ENCODE measurements at regions not wholly inside any gene's neighbourhood (a gene's known extent, or its start where the extent isn't known, plus 50 kb on each side); places are given as distances from the start of the nearest gene placed in this dataset.

DNA sequence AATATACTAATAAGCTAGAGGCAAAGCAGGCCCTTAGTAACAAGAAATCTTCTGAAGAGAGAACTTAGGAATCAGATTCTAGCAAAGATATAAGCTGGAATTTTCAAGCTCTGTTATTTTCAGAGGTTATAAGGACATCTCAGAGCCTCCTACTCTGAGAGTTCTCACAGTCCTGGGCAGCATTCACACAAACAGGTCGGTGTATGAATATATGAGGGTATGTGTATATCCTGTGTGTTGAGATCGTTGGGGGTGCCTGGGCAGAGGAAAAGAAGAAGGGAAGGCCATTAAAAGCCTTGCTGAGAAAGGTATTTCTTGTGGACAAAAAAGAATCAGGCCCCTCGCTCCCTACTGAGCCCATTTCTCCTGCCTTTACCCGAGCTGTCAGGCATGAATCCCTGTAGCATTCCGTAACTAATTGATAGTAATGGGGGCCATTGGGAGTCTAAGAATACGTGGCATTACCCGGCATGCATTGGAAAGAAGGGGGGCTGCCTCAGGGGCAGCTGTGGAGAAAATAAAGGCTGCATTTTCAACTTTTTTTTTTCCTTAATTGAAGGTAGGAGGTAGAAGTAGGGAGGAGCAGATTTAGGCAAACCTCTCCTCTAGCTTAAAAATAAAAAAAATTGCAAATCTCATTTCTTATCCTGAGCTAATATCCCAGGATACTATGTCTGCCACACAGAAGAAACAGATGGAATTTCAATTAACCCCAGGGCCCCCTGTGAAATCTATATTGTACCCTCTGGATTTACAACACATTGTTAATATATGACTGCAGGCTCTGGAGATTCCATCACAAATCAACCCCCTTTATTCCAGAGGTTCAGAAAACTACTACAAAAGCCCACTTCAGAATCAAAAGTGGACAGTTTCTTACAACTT lies 103.8 kb downstream of the GTPBP8 start:
- no peak for DNase-seq (ENCODE audit: extremely low read depth, low read depth)

GRCh38 chr3:113096188-113096892 lies 105.6 kb downstream of the GTPBP8 start:
- no peak for DNase-seq (ENCODE audit: extremely low read depth, low read depth)

- peak; percentile 24 for DNase-seq (ENCODE audit: extremely low read depth, low read depth)
Measured at GRCh38 chr3:113097960-113098447, 107.2 kb downstream of the GTPBP8 start.

- no peak for DNase-seq (ENCODE audit: extremely low read depth, low read depth)
Measured at GRCh38 chr3:113100063-113100462, 109.3 kb downstream of the GTPBP8 start.

- no peak for DNase-seq (ENCODE audit: extremely low read depth, low read depth)
Measured at GRCh38 chr3:113103588-113103987, 107.8 kb upstream of the BOC start.

- DNase-seq (ENCODE audit: extremely low read depth, low read depth): no peak
Measured at GRCh38 chr3:113104357-113105092, 106.8 kb upstream of the BOC start.

GRCh38 chr3:113105093-113105449 lies 106.3 kb upstream of the BOC start:
- DNase-seq (ENCODE audit: extremely low read depth, low read depth): no peak

GRCh38 chr3:113105966-113106660 lies 105.2 kb upstream of the BOC start:
- DNase-seq (ENCODE audit: extremely low read depth, low read depth): no peak

- DNase-seq (ENCODE audit: extremely low read depth, low read depth): no peak
Measured at GRCh38 chr3:113110267-113110666, 101.1 kb upstream of the BOC start.

DNA sequence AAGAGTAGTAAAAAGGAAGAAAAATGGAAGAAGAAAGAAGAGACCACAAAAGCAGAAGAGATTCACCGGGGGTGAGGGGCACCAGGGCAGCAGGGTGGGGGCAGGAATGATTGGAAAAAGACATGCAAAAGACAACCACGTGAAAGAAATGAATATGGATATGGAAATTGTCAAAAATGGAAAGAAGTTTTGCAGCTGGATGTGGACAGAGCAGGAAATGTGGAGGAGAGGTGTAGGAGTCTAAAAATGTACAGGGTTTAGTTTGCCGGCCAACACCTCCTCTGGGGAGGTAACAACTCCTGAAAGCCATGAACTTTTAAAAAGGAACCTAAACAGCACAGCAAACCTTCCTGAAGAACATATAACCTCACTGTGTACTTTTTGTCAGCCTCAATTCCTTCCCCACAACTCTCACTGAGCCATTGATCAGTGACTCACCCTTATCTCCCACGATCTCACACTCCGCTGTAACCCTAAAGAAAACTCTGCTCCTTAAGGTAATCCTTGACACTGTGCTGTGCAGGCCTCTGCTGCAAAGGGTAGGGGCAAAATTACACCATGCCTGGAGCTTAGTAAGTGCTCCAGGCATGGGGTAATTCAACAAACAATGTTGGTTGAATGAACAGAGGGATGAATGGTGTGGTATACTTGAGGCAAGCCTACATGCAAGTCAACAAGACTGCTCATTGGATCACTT lies 100.2 kb upstream of the BOC start:
- DNase-seq (ENCODE audit: extremely low read depth, low read depth): no peak

GRCh38 chr3:113113361-113113760 lies 98.0 kb upstream of the BOC start:
- no peak for DNase-seq (ENCODE audit: extremely low read depth, low read depth)

GRCh38 chr3:113117511-113118234 lies 93.7 kb upstream of the BOC start:
- no peak for DNase-seq (ENCODE audit: extremely low read depth, low read depth)

DNA sequence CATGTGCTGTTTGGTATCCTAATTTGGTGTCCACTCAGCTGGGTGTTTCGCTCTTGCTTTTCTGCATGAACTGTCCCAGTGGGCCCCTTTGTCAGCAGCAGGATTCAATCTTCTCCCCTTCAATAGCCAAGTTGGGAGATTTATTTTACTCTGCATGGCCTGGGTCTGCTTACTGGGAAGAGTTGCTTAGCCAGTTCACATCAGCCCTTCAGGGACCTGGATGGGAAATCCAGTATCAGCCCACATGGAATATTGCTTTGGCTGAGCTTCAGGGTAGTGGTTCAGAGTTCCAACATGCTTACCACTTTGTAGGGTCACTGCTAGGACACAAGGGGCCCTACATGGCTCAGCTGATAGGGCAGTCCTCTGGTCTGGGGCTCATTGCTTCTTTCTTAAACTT lies 93.0 kb upstream of the BOC start:
- no peak for DNase-seq (ENCODE audit: extremely low read depth, low read depth)

- no peak for DNase-seq (ENCODE audit: extremely low read depth, low read depth)
Measured at GRCh38 chr3:113124256-113124830, 87.0 kb upstream of the BOC start.

DNA sequence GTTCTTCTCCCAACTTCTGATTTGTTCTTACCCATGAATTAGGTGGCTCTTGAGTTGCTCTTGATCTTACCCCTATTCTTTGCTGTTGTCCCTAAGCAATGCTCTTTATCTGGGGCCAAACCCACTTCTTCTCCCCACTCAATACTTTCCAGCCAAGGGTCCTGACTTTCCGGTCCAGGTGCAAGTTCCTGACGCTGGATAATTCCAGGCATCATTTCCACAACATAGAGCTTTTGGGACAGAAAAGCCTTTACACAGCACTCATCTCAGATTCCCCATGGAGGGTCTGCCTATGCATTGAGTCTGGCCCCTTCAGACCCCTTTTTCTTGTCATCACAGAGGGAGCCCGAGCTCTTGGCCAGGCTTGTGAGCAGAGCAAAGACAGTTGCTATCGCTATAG lies 85.4 kb upstream of the BOC start:
- DNase-seq (ENCODE audit: extremely low read depth, low read depth): no peak

DNA sequence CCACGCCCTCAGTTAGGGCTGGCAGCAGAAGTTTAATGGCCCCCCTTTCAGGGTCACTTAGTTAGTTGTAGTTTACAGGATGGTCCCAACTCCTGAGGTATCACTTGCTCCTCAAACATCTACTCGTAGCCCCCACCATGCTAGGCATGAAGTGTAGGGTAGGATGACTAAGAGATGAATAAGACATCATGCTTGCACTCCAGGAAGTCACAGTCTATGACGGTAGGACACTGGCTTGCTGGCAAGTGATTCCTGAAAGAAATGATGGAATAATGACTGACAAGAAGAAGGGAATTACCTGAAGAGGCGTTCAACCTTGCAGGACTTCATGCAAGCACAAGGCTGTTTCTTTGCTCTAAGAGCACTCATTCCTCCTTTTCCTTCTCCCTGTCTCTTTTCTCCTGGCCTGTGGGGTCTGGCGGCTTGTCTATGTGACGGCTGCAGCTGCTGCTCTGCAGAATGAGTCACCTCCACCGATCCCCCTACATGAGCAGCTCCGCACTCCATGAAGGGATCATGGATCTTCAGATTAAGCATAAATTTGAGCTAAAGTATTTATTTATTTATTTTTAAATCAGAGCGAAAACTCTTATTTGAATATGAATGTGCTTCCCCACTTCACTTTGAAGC lies 82.9 kb upstream of the BOC start:
- DNase-seq (ENCODE audit: extremely low read depth, low read depth): no peak

DNA sequence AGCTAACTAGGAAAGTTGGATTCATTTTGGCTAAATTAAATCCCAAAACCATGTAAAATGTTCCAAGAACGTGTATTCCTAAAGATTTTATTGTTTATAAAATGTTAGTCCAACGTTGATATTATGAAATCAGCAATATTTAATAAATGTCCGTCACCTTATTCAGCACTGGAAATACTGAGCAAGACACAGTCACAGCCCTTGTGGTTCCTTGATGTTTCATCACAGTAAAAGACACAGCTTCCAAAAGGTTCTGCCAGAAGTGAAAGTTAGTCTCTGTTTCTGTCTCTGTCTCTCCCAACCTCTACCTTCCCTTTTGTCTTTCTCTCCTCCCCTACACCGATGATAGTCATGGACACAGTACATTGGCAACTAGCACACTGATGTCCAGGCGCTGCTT lies 82.2 kb upstream of the BOC start:
- no peak for DNase-seq (ENCODE audit: extremely low read depth, low read depth)

GRCh38 chr3:113132571-113132996 lies 78.8 kb upstream of the BOC start:
- no peak for DNase-seq (ENCODE audit: extremely low read depth, low read depth)

DNA sequence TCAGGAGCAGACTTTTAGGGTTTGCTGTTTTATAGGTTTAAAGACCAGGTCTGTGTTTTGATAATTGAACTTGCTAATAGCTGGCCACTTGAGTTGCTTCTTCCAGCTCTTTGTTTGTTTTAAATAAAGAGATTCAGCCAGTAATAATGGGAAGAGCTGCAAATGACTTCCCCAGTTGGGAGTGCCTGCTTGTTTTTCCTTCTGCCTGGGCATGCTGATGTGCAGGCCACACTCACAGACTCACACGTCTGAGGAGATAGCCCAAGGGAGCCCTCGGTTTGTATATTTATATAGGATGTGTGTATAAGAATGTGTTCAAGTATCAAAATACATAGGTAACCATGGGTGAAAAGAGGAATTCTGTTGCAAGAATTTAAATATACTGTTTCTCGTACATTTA lies 78.2 kb upstream of the BOC start:
- DNase-seq (ENCODE audit: extremely low read depth, low read depth): no peak

All from NCI-H460 (cell line).